H1 (cell line): ENCODE measurements at regions not wholly inside any gene's neighbourhood (a gene's known extent, or its start where the extent isn't known, plus 50 kb on each side); places are given as distances from the start of the nearest gene placed in this dataset.

Experiments
- CTCF ChIA-PET: fragments of 300-600 bp; sonication (Branson Sonifier 250); formaldehyde crosslinking; loops from one replicate; lab custom pipeline; 2021; ENCODE audit not compliant: partially characterized antibody; lab: Charles Lee
- POLR2A ChIA-PET: fragments of 300-600 bp; sonication (Branson Sonifier 250); formaldehyde crosslinking; loops from one replicate; lab custom pipeline; 2021; ENCODE audit warnings: inconsistent platforms; ENCODE audit not compliant: partially characterized antibody; lab: Charles Lee
- DNase-seq, 2 experiments: peaks; one replicate each; pipeline versions ENCODE4 v3.0.0 to v3.0.0-alpha.2; 2010 to 2022; ENCODE audit warnings: low spot score in 2 of 2, low read depth in 1 of 2, mixed read lengths in 1 of 2
- FAIRE-seq: peaks from 2 replicates; lab custom pipeline; 2011; peaks lifted over from hg19 to GRCh38; lab: Jason Lieb, UNC
- H2AFZ ChIP-seq: 2 replicates; pipeline ENCODE4 v1.8.1; 2012; ENCODE audit warnings: low read length, inconsistent platforms
- H2AK5ac ChIP-seq: 2 replicates; pipeline ENCODE4 v1.6.1; 2013; ENCODE audit warnings: low read depth, low read length
- H2BK120ac ChIP-seq: replicated peaks from 2 replicates; pipeline ENCODE3; 2013; ENCODE audit warnings: low read depth, low read length, inconsistent platforms
- H2BK12ac ChIP-seq: 2 replicates; pipeline ENCODE4 v1.6.1; 2013; ENCODE audit warnings: low read depth, low read length
- H2BK15ac ChIP-seq: 2 replicates; pipeline ENCODE4 v1.6.1; 2013; ENCODE audit warnings: low read length
- H2BK20ac ChIP-seq: 2 replicates; pipeline ENCODE4 v1.6.1; 2013; ENCODE audit warnings: low read length
- H2BK5ac ChIP-seq: 2 replicates; pipeline ENCODE4 v1.6.1; 2013; ENCODE audit warnings: low read depth, low read length
- H3K14ac ChIP-seq: 2 replicates; pipeline ENCODE4 v1.6.1; 2013; ENCODE audit warnings: inconsistent platforms; ENCODE audit not compliant: insufficient read length
- H3K18ac ChIP-seq: 2 replicates; pipeline ENCODE4 v1.6.1; 2013; ENCODE audit warnings: low read length; ENCODE audit errors: extremely low read depth
- H3K23ac ChIP-seq: 2 replicates; pipeline ENCODE4 v1.6.1; 2013; ENCODE audit warnings: inconsistent platforms; ENCODE audit not compliant: insufficient read length
- H3K23me2 ChIP-seq: 2 replicates; pipeline ENCODE4 v1.6.1; 2013; ENCODE audit warnings: low read depth, low read length
- H3K27ac ChIP-seq: 2 replicates; pipeline ENCODE4 v1.6.1; 2011; ENCODE audit warnings: low read depth, low read length, inconsistent platforms
- H3K27me3 ChIP-seq, 4 experiments: replicated peaks in 1 of 4; 1 replicate in 1 of 4; 2 replicates in 3 of 4; pipeline versions ENCODE4 v1.6.1 to v1.8.1; 2011 to 2013; ENCODE audit warnings: low read length in 3 of 4, mild to moderate bottlenecking in 3 of 4, inconsistent platforms in 2 of 4, mixed read lengths in 2 of 4, moderate library complexity in 1 of 4; ENCODE audit not compliant: control insufficient read depth in 3 of 4, insufficient read depth in 3 of 4; ENCODE audit errors: extremely low read depth in 1 of 4
- H3K36me3 ChIP-seq, 4 experiments: 2 replicates each; pipeline versions ENCODE4 v1.6.1 to v1.8.1; 2011 to 2013; ENCODE audit warnings: mild to moderate bottlenecking in 4 of 4, low read length in 3 of 4, moderate library complexity in 2 of 4, control low read depth in 1 of 4, inconsistent platforms in 1 of 4; ENCODE audit not compliant: insufficient read depth in 4 of 4, control insufficient read depth in 2 of 4
- H3K4ac ChIP-seq: replicated peaks from 2 replicates; pipeline ENCODE3; 2013; ENCODE audit warnings: low read length, low read depth, mixed read lengths, inconsistent platforms; ENCODE audit not compliant: insufficient read length
- H3K4me1 ChIP-seq, 4 experiments: replicated peaks in 1 of 4; 1 replicate in 1 of 4; 2 replicates in 3 of 4; pipeline versions ENCODE4 v1.6.1 to v1.8.1; 2011 to 2013; ENCODE audit warnings: low read length in 3 of 4, inconsistent platforms in 2 of 4, mixed read lengths in 1 of 4; ENCODE audit not compliant: insufficient read depth in 4 of 4, control insufficient read depth in 3 of 4
- H3K4me2 ChIP-seq, 2 experiments: 2 replicates each; pipeline versions ENCODE4 v1.6.1 to v1.8.1; 2011 to 2013; ENCODE audit warnings: low read depth in 2 of 2, low read length in 2 of 2, control low read depth in 1 of 2, inconsistent platforms in 1 of 2, mild to moderate bottlenecking in 1 of 2; ENCODE audit not compliant: insufficient read depth in 1 of 2
- H3K4me3 ChIP-seq, 4 experiments: fragments of 200-600, 300-600 bp in 1 of 4; sonication (generic), shearing (Covaris generic), sonication (Bioruptor Twin) in 1 of 4; 2 replicates each; pipeline versions ENCODE4 v1.5.1 to v1.8.1; 2011 to 2016; ENCODE audit warnings: low read length in 4 of 4, low read depth in 3 of 4, control low read depth in 2 of 4, inconsistent platforms in 2 of 4, mild to moderate bottlenecking in 2 of 4, mixed read lengths in 1 of 4, moderate library complexity in 1 of 4; ENCODE audit not compliant: insufficient read depth in 2 of 4; ENCODE audit errors: extremely low read depth in 1 of 4
- H3K56ac ChIP-seq: replicated peaks from 2 replicates; pipeline ENCODE3; 2013; ENCODE audit warnings: low read depth, mild to moderate bottlenecking, mixed read lengths, low read length, inconsistent platforms; ENCODE audit not compliant: insufficient read length
- H3K79me1 ChIP-seq: 2 replicates; pipeline ENCODE4 v1.6.1; 2013; ENCODE audit warnings: low read depth, low read length, control low read depth
- H3K79me2 ChIP-seq, 2 experiments: 2 replicates each; pipeline versions ENCODE4 v1.6.1 to v1.8.1; 2012 to 2013; ENCODE audit warnings: low read length in 2 of 2, mild to moderate bottlenecking in 2 of 2, inconsistent platforms in 1 of 2; ENCODE audit not compliant: insufficient read depth in 2 of 2, control insufficient read depth in 1 of 2
- H3K9ac ChIP-seq, 4 experiments: replicated peaks in 1 of 4; 1 replicate in 1 of 4; 2 replicates in 3 of 4; pipeline versions ENCODE4 v1.6.1 to v1.8.1; 2011 to 2013; ENCODE audit warnings: low read depth in 3 of 4, low read length in 3 of 4, control low read depth in 2 of 4, mild to moderate bottlenecking in 2 of 4, moderate library complexity in 2 of 4, inconsistent platforms in 1 of 4; ENCODE audit errors: extremely low read depth in 1 of 4
- H3K9me3 ChIP-seq, 2 experiments: 2 replicates each; pipeline versions ENCODE4 v1.6.1 to v1.8.1; 2012 to 2013; ENCODE audit warnings: mild to moderate bottlenecking in 2 of 2, moderate library complexity in 2 of 2, control low read depth in 1 of 2, inconsistent platforms in 1 of 2, low read depth in 1 of 2, low read length in 1 of 2, mixed read lengths in 1 of 2; ENCODE audit not compliant: insufficient read depth in 2 of 2
- H4K20me1 ChIP-seq, 2 experiments: replicated peaks in 1 of 2; 2 replicates each; pipeline versions ENCODE3 to v1.8.1; 2011 to 2013; ENCODE audit warnings: inconsistent platforms in 2 of 2, low read length in 2 of 2, mild to moderate bottlenecking in 1 of 2; ENCODE audit not compliant: insufficient read depth in 2 of 2, control insufficient read depth in 1 of 2
- H4K5ac ChIP-seq: 2 replicates; pipeline ENCODE4 v1.6.1; 2013; ENCODE audit warnings: low read length, low read depth, mixed read lengths, inconsistent platforms; ENCODE audit not compliant: insufficient read length
- H4K8ac ChIP-seq: 2 replicates; pipeline ENCODE4 v1.8.0; 2013; ENCODE audit warnings: mild to moderate bottlenecking, moderate library complexity, low read length, inconsistent platforms; ENCODE audit not compliant: insufficient read depth; ENCODE audit errors: extremely low read depth
- H4K91ac ChIP-seq: replicated peaks from 2 replicates; pipeline ENCODE3; 2013; ENCODE audit warnings: low read length, mixed read lengths, inconsistent platforms; ENCODE audit not compliant: insufficient read length
- WGBS, 2 experiments: shearing (Covaris generic) in 1 of 2; methylation state at CpG; one replicate each; pipeline versions ENCODE4 v1.1.6 to v1.1.7; 2013 to 2015; ENCODE audit warnings: low lambda C conversion rate in 2 of 2, mixed read lengths in 2 of 2, inconsistent platforms in 1 of 2, low coverage in 1 of 2, missing lambda C conversion rate in 1 of 2; ENCODE audit not compliant: insufficient replicate concordance in 2 of 2, insufficient coverage in 1 of 2, insufficient read length in 1 of 2; ENCODE audit errors: extremely low coverage in 1 of 2, missing lambda C conversion rate in 1 of 2; 5-methylcytosine and 5-hydroxymethylcytosine counted together
- TF ChIP-seq, protein P1 (sequence below), 3 experiments: IDR thresholded peaks; 1 replicate in 2 of 3; 2 replicates in 1 of 3; pipeline versions ENCODE4 v1.5.1 to v1.6.1; 2011; ENCODE audit warnings: low read length in 3 of 3, mild to moderate bottlenecking in 3 of 3, inconsistent platforms in 2 of 3, low read depth in 1 of 3, moderate library complexity in 1 of 3; ENCODE audit not compliant: insufficient read depth in 1 of 3; ENCODE audit errors: control extremely low read depth in 1 of 3

DNA sequence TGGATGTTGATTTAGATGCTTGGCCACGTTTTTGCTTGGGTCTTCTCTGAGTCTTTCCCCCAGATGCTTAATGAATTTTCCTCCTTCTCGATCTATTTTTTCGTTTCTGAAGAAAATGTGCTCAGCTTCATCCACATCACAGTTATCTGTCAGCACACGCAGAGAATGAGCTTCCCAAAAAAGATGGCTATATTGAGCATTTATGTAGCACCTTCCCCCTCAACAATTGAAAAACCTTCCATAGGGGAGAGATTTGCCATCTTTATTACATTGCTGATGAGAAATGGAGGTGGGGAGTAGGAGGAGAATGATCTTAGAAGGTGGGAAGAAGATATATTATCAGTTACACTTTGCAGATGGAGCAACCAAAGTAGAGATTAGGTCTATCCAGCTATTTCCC, 228.1 kb upstream of the PHYHIPL start:
- H3K4ac ChIP-seq, result no peak overlapping the region
- H2AFZ ChIP-seq, result no peak overlapping the region
- no peak for FAIRE-seq
- no peak for DNase-seq
- H3K56ac ChIP-seq, result no peak overlapping the region
- H3K23me2 ChIP-seq, result no peaks in the 10 kb centered on the region
- no peak overlapping the region for H2BK12ac ChIP-seq
- no peak overlapping the region for H3K4me2 ChIP-seq
- no peaks in the 10 kb centered on the region for H4K20me1 ChIP-seq
- H3K4me3 ChIP-seq, result no peak overlapping the region
- H4K8ac ChIP-seq, result no peak overlapping the region
- H2BK5ac ChIP-seq, result no peak overlapping the region
- no peak overlapping the region for H3K18ac ChIP-seq
- no peaks in the 10 kb centered on the region for H3K9me3 ChIP-seq
- no peak overlapping the region for H2AK5ac ChIP-seq
- no peaks in the 10 kb centered on the region for H3K4me1 ChIP-seq
- TF ChIP-seq, protein P1, sequence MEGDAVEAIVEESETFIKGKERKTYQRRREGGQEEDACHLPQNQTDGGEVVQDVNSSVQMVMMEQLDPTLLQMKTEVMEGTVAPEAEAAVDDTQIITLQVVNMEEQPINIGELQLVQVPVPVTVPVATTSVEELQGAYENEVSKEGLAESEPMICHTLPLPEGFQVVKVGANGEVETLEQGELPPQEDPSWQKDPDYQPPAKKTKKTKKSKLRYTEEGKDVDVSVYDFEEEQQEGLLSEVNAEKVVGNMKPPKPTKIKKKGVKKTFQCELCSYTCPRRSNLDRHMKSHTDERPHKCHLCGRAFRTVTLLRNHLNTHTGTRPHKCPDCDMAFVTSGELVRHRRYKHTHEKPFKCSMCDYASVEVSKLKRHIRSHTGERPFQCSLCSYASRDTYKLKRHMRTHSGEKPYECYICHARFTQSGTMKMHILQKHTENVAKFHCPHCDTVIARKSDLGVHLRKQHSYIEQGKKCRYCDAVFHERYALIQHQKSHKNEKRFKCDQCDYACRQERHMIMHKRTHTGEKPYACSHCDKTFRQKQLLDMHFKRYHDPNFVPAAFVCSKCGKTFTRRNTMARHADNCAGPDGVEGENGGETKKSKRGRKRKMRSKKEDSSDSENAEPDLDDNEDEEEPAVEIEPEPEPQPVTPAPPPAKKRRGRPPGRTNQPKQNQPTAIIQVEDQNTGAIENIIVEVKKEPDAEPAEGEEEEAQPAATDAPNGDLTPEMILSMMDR (IDR thresholded peaks at IDR 0.05; ENCODE audit: control extremely low read depth in 1 of 3, insufficient read depth in 1 of 3, low read depth in 1 of 3, low read length in 3 of 3), result no peak
- H2BK120ac ChIP-seq, result no peak overlapping the region
- H3K36me3 ChIP-seq, result no peaks in the 10 kb centered on the region
- POLR2A ChIA-PET, result no interaction called here
- H2BK20ac ChIP-seq, result no peak overlapping the region
- H4K5ac ChIP-seq, result no peak overlapping the region
- H3K9ac ChIP-seq, result no peak overlapping the region
- H3K79me2 ChIP-seq, result no peaks in the 10 kb centered on the region
- WGBS, 2 experiments, result 83% methylated on average over 4 of the region's 4 CpGs; no CpG with 5 or more reads in 1 of the 2 experiments
- CTCF ChIA-PET, result interaction anchor here (0.5 to 1.7 kb wide), 4 partner anchors 39 to 729 kb away, joined by 3 to 5 read pairs (median 4); no protein-coding TSS in a partner anchor
- no peak overlapping the region for H3K14ac ChIP-seq
- H3K27ac ChIP-seq, result no peak overlapping the region
- H3K27me3 ChIP-seq, result no peaks in the 10 kb centered on the region
- H3K79me1 ChIP-seq, result no peaks in the 10 kb centered on the region
- no peak overlapping the region for H4K91ac ChIP-seq
- no peak overlapping the region for H3K23ac ChIP-seq
- H2BK15ac ChIP-seq, result no peak overlapping the region
